GM23338 (cell line): ENCODE measurements at regions not wholly inside any gene's neighbourhood (a gene's known extent, or its start where the extent isn't known, plus 50 kb on each side); places are given as distances from the start of the nearest gene placed in this dataset.

Experiments used
- ATAC-seq: fragments of 200-7000 bp; cut with Tn5 transposase; 3 replicates; pipeline ENCODE4 v1.9.1; 2020
- DNase-seq: peaks from one replicate; pipeline ENCODE4 v3.0.0-alpha.2; 2015; ENCODE audit warnings: low spot score
- H2AFZ ChIP-seq: fragments of 200-600 bp; sonication (generic); 2 replicates; pipeline ENCODE4 v1.8.0; 2016; ENCODE audit warnings: antibody characterized with exemption, mild to moderate bottlenecking, moderate library complexity
- H3F3A ChIP-seq: fragments of 200-600 bp; sonication (generic); replicated peaks from 2 replicates; pipeline ENCODE4 v1.8.0; 2017; ENCODE audit warnings: antibody characterized with exemption, mixed run types, low read depth
- H3K27ac ChIP-seq: fragments of 200-600 bp; sonication (generic); 2 replicates; pipeline ENCODE4 v1.6.1; 2016; ENCODE audit warnings: low read depth
- H3K27me3 ChIP-seq: fragments of 200-600 bp; sonication (generic); 2 replicates; pipeline ENCODE4 v1.8.0; 2016; ENCODE audit warnings: mild to moderate bottlenecking, mixed run types, moderate library complexity; ENCODE audit not compliant: insufficient read depth
- H3K36me3 ChIP-seq: fragments of 200-600 bp; sonication (generic); 2 replicates; pipeline ENCODE4 v1.8.0; 2016; ENCODE audit warnings: mild to moderate bottlenecking; ENCODE audit not compliant: insufficient read depth
- H3K4me1 ChIP-seq: fragments of 200-600 bp; sonication (generic); 2 replicates; pipeline ENCODE4 v1.8.0; 2016; ENCODE audit warnings: mild to moderate bottlenecking, moderate library complexity; ENCODE audit not compliant: insufficient read depth
- H3K4me2 ChIP-seq: fragments of 200-600 bp; sonication (generic); 2 replicates; pipeline ENCODE4 v1.7.1; 2017; ENCODE audit warnings: mixed run types
- H3K4me3 ChIP-seq: fragments of 200-600 bp; sonication (generic); 2 replicates; pipeline ENCODE4 v1.6.1; 2016; ENCODE audit warnings: mixed run types
- H3K79me2 ChIP-seq: fragments of 200-600 bp; sonication (generic); replicated peaks from 2 replicates; pipeline ENCODE4 v1.8.0; 2017; ENCODE audit warnings: mild to moderate bottlenecking; ENCODE audit not compliant: insufficient read depth
- H3K9me2 ChIP-seq: fragments of 200-600 bp; sonication (generic); 2 replicates; pipeline ENCODE4 v1.8.0; 2017; ENCODE audit not compliant: insufficient read depth
- H4K20me1 ChIP-seq: fragments of 200-600 bp; sonication (generic); replicated peaks from 2 replicates; pipeline ENCODE4 v1.8.0; 2017; ENCODE audit warnings: mild to moderate bottlenecking; ENCODE audit not compliant: insufficient read depth
- H3K27ac Mint-ChIP-seq: 2 replicates; pipeline ENCODE4 v1.8.0; 2020; ENCODE audit warnings: inconsistent platforms, mild to moderate bottlenecking, moderate library complexity, mixed read lengths
- H3K27me3 Mint-ChIP-seq: 3 replicates; pipeline ENCODE4 v1.8.0; 2022; ENCODE audit warnings: low read depth, mild to moderate bottlenecking, moderate library complexity, mixed read lengths, inconsistent platforms; ENCODE audit not compliant: insufficient read depth, poor library complexity
- H3K36me3 Mint-ChIP-seq: 3 replicates; pipeline ENCODE4 v1.8.0; 2021; ENCODE audit warnings: low read depth, mild to moderate bottlenecking, inconsistent platforms, moderate library complexity, mixed read lengths
- H3K4me1 Mint-ChIP-seq: 3 replicates; pipeline ENCODE4 v1.8.0; 2020; ENCODE audit warnings: mild to moderate bottlenecking, inconsistent platforms, mixed read lengths
- H3K4me3 Mint-ChIP-seq: 3 replicates; pipeline ENCODE4 v1.8.0; 2021; ENCODE audit warnings: moderate library complexity, mild to moderate bottlenecking, inconsistent platforms, mixed read lengths
- H3K9me3 Mint-ChIP-seq: 3 replicates; pipeline ENCODE4 v1.8.0; 2020; ENCODE audit warnings: moderate library complexity, mild to moderate bottlenecking, inconsistent platforms, mixed read lengths
- CREB1 ChIP-seq: fragments of 250-450 bp; sonication (Bioruptor Pico); IDR thresholded peaks from 2 replicates; pipeline ENCODE4 v1.5.0; 2020; ENCODE audit warnings: low read depth, mild to moderate bottlenecking, moderate library complexity
- EZH2 ChIP-seq: fragments of 200-600 bp; sonication (generic); IDR thresholded peaks from one replicate; pipeline ENCODE4 v1.8.0; 2017; ENCODE audit warnings: antibody characterized with exemption, mild to moderate bottlenecking, low read depth; ENCODE audit not compliant: unreplicated experiment
- EZH2phosphoT487 ChIP-seq: fragments of 200-600 bp; sonication (generic); IDR thresholded peaks from one replicate; pipeline ENCODE4 v1.8.1; 2018; ENCODE audit warnings: antibody characterized with exemption; ENCODE audit not compliant: unreplicated experiment
- POLR2AphosphoS5 ChIP-seq: IDR thresholded peaks from 2 replicates; pipeline ENCODE4 v1.6.1; 2016; ENCODE audit warnings: antibody characterized with exemption, low read depth
- STAT1 ChIP-seq: IDR thresholded peaks from one replicate; pipeline ENCODE4 v1.6.1; 2016; ENCODE audit warnings: antibody characterized with exemption; ENCODE audit not compliant: unreplicated experiment
- ZNF331 ChIP-seq: fragments of 250-450 bp; sonication (Bioruptor Pico); IDR thresholded peaks from 2 replicates; pipeline ENCODE4 v1.5.0; 2020; ENCODE audit warnings: low read depth, mild to moderate bottlenecking, moderate library complexity
- TF ChIP-seq, protein P1 (sequence below), 2 experiments: fragments of 200-600 bp in 1 of 2; sonication (generic) in 1 of 2; conservative IDR thresholded peaks; 2 replicates each; pipeline versions ENCODE4 v1.5.1 to v1.6.1; 2016 to 2017; ENCODE audit warnings: antibody characterized with exemption in 2 of 2, low read depth in 2 of 2, mild to moderate bottlenecking in 2 of 2, moderate library complexity in 1 of 2
- TF ChIP-seq, protein P2 (sequence below): fragments of 250-450 bp; sonication (Bioruptor Pico); IDR thresholded peaks from 2 replicates; pipeline ENCODE4 v1.5.0; 2020; ENCODE audit warnings: mild to moderate bottlenecking, moderate library complexity
- TF ChIP-seq, protein P3 (sequence below): IDR thresholded peaks from 2 replicates; pipeline ENCODE4 v1.6.1; 2016; ENCODE audit warnings: antibody characterized with exemption
- TF ChIP-seq, protein P4 (sequence below): IDR thresholded peaks from one replicate; pipeline ENCODE4 v1.6.1; 2018; ENCODE audit warnings: antibody characterized with exemption; ENCODE audit not compliant: unreplicated experiment

DNA sequence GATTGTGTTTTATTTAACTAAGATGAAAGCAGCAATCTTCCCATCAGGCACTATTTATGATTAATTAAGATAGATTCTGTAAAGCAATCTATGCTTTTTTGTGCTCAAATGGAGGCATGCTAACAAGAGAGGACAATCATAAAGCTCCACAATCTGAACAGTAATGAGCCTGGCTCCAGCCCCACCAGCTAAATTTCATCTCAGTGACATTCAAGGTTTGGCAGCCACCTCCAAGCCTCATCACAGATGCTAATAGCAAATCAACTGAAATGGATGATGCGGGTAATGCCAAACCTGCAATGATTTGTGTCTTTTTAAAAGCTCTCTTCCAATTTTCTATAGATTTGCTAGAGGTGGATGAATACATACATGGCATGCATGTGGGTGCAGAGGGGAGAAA is 456.6 kb downstream of the TDRD15 start (continued):
- TF ChIP-seq, protein P1, sequence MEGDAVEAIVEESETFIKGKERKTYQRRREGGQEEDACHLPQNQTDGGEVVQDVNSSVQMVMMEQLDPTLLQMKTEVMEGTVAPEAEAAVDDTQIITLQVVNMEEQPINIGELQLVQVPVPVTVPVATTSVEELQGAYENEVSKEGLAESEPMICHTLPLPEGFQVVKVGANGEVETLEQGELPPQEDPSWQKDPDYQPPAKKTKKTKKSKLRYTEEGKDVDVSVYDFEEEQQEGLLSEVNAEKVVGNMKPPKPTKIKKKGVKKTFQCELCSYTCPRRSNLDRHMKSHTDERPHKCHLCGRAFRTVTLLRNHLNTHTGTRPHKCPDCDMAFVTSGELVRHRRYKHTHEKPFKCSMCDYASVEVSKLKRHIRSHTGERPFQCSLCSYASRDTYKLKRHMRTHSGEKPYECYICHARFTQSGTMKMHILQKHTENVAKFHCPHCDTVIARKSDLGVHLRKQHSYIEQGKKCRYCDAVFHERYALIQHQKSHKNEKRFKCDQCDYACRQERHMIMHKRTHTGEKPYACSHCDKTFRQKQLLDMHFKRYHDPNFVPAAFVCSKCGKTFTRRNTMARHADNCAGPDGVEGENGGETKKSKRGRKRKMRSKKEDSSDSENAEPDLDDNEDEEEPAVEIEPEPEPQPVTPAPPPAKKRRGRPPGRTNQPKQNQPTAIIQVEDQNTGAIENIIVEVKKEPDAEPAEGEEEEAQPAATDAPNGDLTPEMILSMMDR (conservative IDR thresholded peaks at IDR 0.05; ENCODE audit: low read depth in 2 of 2), result no peak
- no peak for TF ChIP-seq POLR2AphosphoS5
- no peak for TF ChIP-seq EZH2phosphoT487

DNA sequence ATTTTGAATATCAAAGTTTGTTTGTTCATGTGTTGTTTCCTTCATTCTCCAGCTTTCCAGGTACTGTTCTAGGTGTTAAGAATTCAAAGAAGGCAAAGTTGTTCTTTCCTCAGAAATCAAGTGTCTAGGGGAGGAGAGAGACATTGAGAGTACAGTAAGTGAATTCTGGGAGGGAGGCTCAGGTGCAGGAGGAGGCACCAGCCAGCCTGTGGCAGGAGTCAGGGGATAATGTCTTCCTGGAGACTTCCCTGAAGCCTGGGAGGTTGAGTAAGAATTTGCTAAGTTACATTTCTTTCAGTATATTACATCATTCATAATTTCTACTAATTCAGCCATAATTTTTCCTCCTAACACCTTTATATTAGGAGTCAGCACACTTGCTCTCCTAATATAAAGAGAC is 462.1 kb downstream of the TDRD15 start:
- H3K27ac Mint-ChIP-seq, result no peak overlapping the region
- no peaks in the 10 kb centered on the region for H3K79me2 ChIP-seq
- no peak overlapping the region for H3K4me2 ChIP-seq
- no peak overlapping the region for H3K4me3 ChIP-seq
- H3K9me2 ChIP-seq, result no peaks in the 10 kb centered on the region
- no peak overlapping the region for H2AFZ ChIP-seq
- H3K4me1 Mint-ChIP-seq, result peaks cover 10% of the 10 kb centered on the region
- H3K27me3 ChIP-seq, result no peaks in the 10 kb centered on the region
- H3K4me1 ChIP-seq, result 0 out of 2 replicates have a peak, but pooled peaks cover 4% of the 10 kb centered on the region
- H3K36me3 ChIP-seq, result no peaks in the 10 kb centered on the region
- no peak overlapping the region for H3K27ac ChIP-seq
- no peaks in the 10 kb centered on the region for H3K9me3 Mint-ChIP-seq
- H3K4me3 Mint-ChIP-seq, result no peak overlapping the region
- ATAC-seq, result peak; percentile 50
- DNase-seq, result no peak
- no peaks in the 10 kb centered on the region for H4K20me1 ChIP-seq
- H3F3A ChIP-seq, result no peaks in the 10 kb centered on the region
- no peaks in the 10 kb centered on the region for H3K27me3 Mint-ChIP-seq
- no peaks in the 10 kb centered on the region; the same call in 2 of the 3 replicates for H3K36me3 Mint-ChIP-seq
- TF ChIP-seq, protein P2, sequence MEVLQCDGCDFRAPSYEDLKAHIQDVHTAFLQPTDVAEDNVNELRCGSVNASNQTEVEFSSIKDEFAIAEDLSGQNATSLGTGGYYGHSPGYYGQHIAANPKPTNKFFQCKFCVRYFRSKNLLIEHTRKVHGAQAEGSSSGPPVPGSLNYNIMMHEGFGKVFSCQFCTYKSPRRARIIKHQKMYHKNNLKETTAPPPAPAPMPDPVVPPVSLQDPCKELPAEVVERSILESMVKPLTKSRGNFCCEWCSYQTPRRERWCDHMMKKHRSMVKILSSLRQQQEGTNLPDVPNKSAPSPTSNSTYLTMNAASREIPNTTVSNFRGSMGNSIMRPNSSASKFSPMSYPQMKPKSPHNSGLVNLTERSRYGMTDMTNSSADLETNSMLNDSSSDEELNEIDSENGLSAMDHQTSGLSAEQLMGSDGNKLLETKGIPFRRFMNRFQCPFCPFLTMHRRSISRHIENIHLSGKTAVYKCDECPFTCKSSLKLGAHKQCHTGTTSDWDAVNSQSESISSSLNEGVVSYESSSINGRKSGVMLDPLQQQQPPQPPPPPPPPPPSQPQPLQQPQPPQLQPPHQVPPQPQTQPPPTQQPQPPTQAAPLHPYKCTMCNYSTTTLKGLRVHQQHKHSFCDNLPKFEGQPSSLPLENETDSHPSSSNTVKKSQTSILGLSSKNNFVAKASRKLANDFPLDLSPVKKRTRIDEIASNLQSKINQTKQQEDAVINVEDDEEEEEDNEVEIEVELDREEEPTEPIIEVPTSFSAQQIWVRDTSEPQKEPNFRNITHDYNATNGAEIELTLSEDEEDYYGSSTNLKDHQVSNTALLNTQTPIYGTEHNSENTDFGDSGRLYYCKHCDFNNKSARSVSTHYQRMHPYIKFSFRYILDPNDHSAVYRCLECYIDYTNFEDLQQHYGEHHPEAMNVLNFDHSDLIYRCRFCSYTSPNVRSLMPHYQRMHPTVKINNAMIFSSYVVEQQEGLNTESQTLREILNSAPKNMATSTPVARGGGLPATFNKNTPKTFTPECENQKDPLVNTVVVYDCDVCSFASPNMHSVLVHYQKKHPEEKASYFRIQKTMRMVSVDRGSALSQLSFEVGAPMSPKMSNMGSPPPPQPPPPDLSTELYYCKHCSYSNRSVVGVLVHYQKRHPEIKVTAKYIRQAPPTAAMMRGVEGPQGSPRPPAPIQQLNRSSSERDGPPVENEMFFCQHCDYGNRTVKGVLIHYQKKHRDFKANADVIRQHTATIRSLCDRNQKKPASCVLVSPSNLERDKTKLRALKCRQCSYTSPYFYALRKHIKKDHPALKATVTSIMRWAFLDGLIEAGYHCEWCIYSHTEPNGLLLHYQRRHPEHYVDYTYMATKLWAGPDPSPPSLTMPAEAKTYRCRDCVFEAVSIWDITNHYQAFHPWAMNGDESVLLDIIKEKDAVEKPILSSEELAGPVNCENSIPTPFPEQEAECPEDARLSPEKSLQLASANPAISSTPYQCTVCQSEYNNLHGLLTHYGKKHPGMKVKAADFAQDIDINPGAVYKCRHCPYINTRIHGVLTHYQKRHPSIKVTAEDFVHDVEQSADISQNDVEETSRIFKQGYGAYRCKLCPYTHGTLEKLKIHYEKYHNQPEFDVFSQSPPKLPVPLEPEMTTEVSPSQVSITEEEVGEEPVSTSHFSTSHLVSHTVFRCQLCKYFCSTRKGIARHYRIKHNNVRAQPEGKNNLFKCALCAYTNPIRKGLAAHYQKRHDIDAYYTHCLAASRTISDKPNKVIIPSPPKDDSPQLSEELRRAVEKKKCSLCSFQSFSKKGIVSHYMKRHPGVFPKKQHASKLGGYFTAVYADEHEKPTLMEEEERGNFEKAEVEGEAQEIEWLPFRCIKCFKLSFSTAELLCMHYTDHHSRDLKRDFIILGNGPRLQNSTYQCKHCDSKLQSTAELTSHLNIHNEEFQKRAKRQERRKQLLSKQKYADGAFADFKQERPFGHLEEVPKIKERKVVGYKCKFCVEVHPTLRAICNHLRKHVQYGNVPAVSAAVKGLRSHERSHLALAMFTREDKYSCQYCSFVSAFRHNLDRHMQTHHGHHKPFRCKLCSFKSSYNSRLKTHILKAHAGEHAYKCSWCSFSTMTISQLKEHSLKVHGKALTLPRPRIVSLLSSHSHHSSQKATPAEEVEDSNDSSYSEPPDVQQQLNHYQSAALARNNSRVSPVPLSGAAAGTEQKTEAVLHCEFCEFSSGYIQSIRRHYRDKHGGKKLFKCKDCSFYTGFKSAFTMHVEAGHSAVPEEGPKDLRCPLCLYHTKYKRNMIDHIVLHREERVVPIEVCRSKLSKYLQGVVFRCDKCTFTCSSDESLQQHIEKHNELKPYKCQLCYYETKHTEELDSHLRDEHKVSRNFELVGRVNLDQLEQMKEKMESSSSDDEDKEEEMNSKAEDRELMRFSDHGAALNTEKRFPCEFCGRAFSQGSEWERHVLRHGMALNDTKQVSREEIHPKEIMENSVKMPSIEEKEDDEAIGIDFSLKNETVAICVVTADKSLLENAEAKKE (CRISPR knock-in tag), result no peak
- no peak for TF ChIP-seq POLR2AphosphoS5
- TF ChIP-seq, protein P1 (conservative IDR thresholded peaks at IDR 0.05; ENCODE audit: low read depth in 2 of 2), result no peak
- TF ChIP-seq, protein P3, sequence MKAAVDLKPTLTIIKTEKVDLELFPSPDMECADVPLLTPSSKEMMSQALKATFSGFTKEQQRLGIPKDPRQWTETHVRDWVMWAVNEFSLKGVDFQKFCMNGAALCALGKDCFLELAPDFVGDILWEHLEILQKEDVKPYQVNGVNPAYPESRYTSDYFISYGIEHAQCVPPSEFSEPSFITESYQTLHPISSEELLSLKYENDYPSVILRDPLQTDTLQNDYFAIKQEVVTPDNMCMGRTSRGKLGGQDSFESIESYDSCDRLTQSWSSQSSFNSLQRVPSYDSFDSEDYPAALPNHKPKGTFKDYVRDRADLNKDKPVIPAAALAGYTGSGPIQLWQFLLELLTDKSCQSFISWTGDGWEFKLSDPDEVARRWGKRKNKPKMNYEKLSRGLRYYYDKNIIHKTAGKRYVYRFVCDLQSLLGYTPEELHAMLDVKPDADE, result no peak
- no peak for TF ChIP-seq EZH2
- no peak for TF ChIP-seq ZNF331
- TF ChIP-seq STAT1, result no peak
- TF ChIP-seq, protein P4, sequence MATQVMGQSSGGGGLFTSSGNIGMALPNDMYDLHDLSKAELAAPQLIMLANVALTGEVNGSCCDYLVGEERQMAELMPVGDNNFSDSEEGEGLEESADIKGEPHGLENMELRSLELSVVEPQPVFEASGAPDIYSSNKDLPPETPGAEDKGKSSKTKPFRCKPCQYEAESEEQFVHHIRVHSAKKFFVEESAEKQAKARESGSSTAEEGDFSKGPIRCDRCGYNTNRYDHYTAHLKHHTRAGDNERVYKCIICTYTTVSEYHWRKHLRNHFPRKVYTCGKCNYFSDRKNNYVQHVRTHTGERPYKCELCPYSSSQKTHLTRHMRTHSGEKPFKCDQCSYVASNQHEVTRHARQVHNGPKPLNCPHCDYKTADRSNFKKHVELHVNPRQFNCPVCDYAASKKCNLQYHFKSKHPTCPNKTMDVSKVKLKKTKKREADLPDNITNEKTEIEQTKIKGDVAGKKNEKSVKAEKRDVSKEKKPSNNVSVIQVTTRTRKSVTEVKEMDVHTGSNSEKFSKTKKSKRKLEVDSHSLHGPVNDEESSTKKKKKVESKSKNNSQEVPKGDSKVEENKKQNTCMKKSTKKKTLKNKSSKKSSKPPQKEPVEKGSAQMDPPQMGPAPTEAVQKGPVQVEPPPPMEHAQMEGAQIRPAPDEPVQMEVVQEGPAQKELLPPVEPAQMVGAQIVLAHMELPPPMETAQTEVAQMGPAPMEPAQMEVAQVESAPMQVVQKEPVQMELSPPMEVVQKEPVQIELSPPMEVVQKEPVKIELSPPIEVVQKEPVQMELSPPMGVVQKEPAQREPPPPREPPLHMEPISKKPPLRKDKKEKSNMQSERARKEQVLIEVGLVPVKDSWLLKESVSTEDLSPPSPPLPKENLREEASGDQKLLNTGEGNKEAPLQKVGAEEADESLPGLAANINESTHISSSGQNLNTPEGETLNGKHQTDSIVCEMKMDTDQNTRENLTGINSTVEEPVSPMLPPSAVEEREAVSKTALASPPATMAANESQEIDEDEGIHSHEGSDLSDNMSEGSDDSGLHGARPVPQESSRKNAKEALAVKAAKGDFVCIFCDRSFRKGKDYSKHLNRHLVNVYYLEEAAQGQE, result no peak
- TF ChIP-seq EZH2phosphoT487, result no peak
- no peak for TF ChIP-seq CREB1 (CRISPR knock-in tag)
